ENCODE measurements at regions not wholly inside any gene's neighbourhood (a gene's known extent, or its start where the extent isn't known, plus 50 kb on each side); places are given as distances from the start of the nearest gene placed in this dataset.

GRCh38 chr10:31705136-31705535 lies 223.5 kb downstream of the ARHGAP12 start:
- TF ChIP-seq CTCF (IDR thresholded peaks at IDR 0.05; ENCODE audit: low read length) (no peak), EZH2 (IDR thresholded peaks at IDR 0.05; ENCODE audit: borderline replicate concordance, low read length) (no peak)

Data from OCI-LY1 (cell line).